Prostate gland (tissue), 2 donors: ENCODE measurements at regions not wholly inside any gene's neighbourhood (a gene's known extent, or its start where the extent isn't known, plus 50 kb on each side); places are given as distances from the start of the nearest gene placed in this dataset.

Source experiments
- POLR2A ChIP-seq: fragments of 450-650 bp; IDR thresholded peaks from one replicate; pipeline ENCODE4 v1.6.1; 2016; ENCODE audit warnings: antibody characterized with exemption, mild to moderate bottlenecking
- POLR2AphosphoS5 ChIP-seq: sonication (generic); formaldehyde crosslinking; IDR thresholded peaks from one replicate; pipeline ENCODE4 v1.6.1; 2017; ENCODE audit warnings: antibody characterized with exemption
- TF ChIP-seq, protein P1 (sequence below), 4 experiments: fragments of 200-600 bp in 2 of 4; fragments of 450-650 bp in 2 of 4; sonication (generic) in 2 of 4; IDR thresholded peaks; 1 replicate in 3 of 4; 2 replicates in 1 of 4; pipeline ENCODE4 v1.5.1; 2016 to 2019; ENCODE audit warnings: antibody characterized with exemption in 4 of 4, mild to moderate bottlenecking in 2 of 4, moderate library complexity in 2 of 4

DNA sequence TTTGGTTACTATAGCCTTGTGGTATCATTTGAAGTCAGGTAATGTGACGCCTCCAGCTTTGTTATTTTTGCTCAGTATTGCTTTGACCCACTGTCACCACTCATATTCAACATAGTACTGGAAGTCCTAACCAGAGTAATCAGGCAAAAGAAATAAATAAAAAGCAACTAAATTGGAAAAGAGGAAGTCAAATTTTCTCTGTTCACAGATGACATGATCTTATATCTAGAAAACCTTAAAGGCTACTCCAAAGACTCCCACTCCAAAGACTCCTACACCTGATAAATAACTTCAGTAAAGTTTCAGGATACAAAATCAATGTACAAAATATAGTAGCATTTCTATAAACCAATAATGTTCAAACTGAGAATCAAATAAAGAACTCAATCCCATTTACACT is 348.6 kb downstream of the CXXC4 start:
- TF ChIP-seq, protein P1, sequence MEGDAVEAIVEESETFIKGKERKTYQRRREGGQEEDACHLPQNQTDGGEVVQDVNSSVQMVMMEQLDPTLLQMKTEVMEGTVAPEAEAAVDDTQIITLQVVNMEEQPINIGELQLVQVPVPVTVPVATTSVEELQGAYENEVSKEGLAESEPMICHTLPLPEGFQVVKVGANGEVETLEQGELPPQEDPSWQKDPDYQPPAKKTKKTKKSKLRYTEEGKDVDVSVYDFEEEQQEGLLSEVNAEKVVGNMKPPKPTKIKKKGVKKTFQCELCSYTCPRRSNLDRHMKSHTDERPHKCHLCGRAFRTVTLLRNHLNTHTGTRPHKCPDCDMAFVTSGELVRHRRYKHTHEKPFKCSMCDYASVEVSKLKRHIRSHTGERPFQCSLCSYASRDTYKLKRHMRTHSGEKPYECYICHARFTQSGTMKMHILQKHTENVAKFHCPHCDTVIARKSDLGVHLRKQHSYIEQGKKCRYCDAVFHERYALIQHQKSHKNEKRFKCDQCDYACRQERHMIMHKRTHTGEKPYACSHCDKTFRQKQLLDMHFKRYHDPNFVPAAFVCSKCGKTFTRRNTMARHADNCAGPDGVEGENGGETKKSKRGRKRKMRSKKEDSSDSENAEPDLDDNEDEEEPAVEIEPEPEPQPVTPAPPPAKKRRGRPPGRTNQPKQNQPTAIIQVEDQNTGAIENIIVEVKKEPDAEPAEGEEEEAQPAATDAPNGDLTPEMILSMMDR (IDR thresholded peaks at IDR 0.05), result no peak
- no peak for TF ChIP-seq POLR2A
- TF ChIP-seq POLR2AphosphoS5, result no peak
